GM18870 (cell line): ENCODE measurements at regions not wholly inside any gene's neighbourhood (a gene's known extent, or its start where the extent isn't known, plus 50 kb on each side); places are given as distances from the start of the nearest gene placed in this dataset.
"Not testable (repeated sequence)": the region's sequence is repeated elsewhere in the genome, so short reads cannot be mapped to it uniquely, and the experiment has no call there.

Experiments used
- ATAC-seq: cut with Tn5 transposase; IDR thresholded peaks from one replicate; pipeline ENCODE4 v1.9.1; 2021; ENCODE audit warnings: moderate library complexity; ENCODE audit not compliant: unreplicated experiment

DNA sequence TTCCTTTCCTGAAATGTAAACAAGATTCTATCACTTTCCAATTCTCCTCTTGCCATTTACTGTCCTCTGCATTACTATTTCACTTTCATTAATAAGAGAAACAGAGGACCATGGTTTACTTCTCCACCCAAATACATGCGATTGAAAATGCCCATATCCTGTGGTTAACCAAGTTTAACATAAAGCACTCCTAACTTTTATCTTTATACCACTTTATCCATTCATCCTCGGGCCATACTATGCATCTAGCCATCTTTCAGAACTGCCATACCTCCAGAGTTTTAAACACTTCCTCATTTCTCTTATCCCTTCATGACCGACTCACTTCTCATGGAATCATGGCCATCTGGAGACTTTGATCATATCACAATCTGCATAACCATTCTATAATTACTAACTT is 1182.3 kb downstream of the CNTNAP5 start:
- no peak for ATAC-seq

DNA sequence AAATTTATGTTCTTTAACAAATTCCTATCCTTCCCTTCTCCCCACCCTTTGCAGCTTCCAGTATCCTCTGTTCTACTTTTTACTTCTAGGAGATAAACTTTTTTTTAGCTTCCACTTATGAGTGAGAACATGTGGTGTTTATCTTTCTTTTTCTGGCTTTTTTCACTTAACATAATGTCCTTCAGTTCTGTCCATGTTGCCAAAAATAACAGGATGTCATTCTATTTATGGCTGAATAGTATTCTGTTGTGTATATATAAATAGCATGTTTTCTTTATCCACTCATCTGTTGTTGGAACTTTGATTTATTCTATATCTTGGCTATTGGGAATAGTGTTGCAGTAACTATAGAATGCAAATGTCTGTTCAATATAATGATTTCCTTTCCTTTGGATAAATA is 1191.2 kb downstream of the CNTNAP5 start:
- ATAC-seq, result no peak

DNA sequence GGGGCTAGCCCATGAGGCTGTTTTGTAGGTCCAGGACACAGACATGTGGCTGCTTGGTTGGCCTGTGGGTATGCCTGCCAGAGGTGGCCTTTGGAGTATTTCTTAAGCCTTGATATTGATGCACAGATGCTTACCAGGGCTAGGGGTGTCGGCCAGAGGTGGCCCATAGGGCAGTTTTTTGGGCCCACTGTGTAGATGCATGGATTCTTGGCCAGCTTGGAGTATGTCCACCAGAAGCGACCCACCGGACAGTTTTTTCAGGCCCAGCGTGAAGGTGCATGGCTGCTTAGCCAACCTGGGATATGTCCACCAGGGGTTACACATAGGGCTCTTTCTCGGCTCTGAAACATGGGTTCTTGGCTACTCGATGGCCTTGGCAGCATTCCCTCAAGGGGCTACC is 1199.1 kb downstream of the CNTNAP5 start:
- ATAC-seq, result no peak

DNA sequence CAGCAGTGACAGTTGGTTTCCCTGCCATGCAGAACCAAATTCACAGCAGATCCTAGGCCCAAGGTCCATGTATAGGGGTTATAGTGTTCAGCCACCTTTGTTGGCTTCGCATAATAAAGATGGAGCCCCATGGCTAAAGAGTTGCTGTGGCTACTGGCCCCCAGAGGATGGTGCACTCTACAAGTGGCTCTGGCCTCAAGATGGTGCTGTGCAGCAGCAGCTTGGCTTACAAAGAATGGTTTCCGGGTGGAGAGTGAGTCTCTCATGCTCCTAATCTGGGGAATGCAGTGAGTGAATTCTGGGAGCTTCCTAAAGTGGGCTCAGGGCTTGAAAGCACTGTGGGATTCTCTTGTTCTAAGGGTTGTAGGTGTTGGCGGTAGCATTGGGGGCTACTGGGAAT is 1199.7 kb downstream of the CNTNAP5 start:
- ATAC-seq, result no peak

DNA sequence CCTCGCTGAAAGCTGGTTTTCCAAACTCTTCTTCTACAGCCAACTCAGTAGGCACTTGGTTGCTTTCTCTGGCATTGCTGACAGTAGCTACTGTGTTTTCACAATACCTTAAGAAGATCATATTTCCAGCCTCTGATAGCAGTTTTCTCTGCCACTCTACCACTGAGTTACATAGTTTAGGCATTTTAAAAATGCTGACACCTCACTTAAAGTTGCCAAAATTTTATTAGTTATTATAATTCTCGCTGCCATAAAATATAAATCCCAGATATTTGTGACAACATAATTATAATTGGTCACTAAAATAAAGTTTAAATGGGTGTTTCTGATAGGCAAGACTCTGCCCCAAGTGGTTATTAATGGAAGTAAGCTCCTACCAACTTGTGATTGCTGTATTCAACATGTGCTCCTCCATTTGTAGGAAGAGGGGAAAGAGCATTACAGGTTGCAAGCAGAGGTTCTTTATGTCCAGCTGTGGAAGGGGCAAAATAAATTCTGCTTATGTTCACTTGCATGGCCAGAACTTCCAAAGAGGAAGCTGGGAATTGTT is 1202.8 kb downstream of the CNTNAP5 start:
- no peak for ATAC-seq

DNA sequence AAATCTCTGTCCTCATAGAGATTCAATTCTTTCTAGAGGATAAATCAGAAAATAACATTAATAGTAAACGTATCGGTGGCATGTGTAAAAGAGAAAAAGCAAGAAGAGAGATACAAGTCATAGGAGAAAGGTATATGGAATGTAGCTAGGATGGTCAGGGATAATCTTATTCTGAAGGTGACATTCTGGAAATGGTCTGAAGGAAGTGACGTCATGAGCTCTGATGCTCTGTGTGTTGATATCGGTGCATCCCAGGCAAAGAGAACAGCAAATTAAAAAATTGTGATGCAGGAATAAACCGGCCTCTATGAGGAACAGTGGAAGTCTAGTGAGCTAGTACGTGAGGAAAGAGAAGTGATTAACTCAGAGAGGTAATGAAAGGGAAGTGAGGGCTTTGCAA is 1215.8 kb downstream of the CNTNAP5 start:
- ATAC-seq, result no peak

DNA sequence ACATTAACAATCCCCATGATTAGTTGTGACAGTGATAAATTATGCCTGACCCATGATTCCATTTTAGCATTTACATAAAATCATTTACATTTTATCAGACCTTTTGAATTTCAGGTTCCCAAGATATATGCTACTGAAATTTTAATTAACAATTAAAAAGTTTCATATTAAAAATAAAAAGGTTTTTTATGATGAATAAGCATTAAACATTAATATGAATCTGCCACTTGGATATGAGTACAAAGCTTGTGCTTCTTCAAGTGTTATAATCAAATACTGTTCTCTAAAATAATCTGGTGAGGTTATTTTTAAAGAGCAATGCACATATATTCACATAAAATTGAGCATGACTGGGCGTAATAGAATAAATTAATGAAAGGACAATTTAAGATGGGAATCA is 1218.0 kb downstream of the CNTNAP5 start:
- ATAC-seq, result no peak

DNA sequence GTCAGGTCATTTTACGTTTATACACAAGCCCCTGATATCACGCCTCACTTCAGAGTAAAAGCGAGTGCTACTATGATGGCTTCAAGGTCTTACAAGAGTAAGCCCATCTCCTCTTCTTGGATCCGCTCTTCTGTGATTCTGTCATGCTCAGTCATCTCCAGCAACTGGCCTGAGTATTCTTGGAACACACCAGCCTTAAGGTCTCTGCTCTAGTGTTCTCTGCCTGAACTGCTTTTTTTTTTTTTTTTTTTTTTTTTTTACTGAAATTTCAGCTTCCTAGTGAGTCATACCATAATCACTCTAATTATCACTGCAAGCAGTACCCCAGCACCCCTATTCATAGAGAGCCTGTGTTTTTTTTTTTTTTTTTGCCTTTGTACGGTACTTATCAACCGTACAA is 1228.9 kb downstream of the CNTNAP5 start:
- ATAC-seq, result no peak

DNA sequence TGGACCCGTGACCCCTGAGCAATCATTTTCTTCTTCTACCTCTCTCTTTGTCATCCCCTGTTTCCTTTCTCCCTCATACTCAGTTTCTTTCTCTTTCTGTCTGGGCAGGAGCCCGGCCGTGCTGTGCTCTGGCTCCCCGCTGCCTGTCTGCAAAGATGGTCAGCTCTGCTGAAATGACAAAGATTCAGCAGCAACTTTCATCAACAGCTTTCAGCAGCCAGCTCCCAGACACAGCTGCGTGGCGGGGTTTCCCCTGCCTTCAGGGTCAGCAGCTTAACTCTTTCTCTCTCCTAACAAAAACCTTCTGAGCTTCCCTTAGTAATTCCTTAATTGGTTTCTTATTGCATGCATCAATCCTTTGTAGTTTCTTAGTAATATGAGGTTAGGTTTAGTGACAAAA is 1234.4 kb downstream of the CNTNAP5 start:
- no peak for ATAC-seq

DNA sequence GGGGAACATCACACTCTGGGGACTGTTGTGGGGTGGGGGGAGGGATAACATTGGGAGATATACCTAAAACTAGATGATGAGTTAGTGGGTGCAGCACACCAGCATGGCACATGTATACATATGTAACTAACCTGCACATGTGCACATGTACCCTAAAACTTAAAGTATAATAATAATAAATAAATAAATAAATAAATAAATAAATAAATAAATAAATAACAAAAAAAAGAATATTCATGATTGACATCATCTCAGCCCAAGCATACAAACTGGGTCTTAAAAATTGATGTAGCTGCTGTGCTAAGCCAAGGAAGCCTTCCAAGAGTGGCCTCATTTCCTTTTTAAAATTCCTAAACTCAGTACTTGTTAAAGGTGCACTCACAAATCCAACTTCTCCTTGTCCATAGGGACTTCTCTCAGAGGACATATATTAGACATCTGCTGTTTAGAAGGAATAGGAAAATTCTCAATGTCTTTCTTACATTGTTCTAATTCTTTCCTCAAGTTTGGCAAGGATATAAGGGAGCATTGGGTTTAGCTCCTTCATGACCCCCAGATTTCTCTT is 1235.4 kb downstream of the CNTNAP5 start:
- not testable (repeated sequence) for ATAC-seq

DNA sequence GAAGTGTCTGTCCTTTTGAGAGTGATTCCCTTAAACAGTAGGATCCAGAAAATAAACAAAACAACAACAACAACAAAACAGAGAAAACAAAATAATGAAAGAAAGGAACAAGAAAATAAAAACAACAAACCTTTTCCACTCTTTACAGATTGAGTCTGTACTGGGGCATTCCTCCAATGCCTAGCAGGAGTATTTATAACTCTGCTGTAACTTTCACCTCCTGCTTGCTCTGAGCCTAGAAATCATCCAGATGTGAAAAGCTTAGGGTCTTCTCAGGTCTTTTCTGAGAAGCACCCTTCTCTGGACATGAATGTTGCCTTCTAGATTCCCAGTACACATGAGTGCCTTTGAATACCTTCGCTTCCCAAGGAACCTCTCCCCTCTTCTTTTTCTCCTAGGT is 1239.4 kb downstream of the CNTNAP5 start:
- ATAC-seq, result no peak

DNA sequence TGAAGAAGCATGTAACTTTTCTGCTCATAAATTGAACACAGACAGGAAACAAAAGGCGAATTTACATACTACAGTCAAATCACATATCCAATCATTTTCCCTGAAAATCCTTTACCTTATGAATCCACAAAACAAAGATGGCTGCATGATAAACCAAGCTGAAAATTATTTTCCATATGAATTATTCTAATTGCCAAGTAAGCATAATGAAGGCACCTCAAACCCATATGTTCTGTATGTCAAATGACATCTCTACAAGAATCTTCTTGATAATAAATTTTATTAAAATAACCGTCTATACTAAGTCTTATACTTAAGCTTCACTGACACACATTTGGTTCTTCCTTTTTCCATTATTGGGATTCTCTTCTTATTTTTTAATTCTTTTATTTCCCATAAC is 1242.6 kb downstream of the CNTNAP5 start:
- no peak for ATAC-seq

DNA sequence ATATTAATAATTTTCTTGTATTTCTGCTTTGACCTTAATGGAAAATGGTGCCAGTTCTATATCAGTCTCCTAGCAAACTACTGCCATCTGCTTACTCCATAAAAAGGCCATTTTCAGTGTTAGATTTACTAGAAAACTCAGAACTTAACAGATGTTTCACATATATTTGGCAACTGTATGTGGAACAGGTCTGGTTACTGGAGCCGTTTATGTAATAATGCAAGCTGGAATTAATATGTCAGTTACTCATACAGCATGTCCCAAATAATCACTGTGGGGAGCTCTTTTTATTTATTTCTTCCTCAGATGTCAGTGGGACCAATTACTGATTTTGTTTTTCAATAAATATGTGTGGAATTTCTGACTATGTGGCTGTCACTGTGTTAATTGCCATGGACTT is 1247.6 kb downstream of the CNTNAP5 start:
- ATAC-seq, result no peak

DNA sequence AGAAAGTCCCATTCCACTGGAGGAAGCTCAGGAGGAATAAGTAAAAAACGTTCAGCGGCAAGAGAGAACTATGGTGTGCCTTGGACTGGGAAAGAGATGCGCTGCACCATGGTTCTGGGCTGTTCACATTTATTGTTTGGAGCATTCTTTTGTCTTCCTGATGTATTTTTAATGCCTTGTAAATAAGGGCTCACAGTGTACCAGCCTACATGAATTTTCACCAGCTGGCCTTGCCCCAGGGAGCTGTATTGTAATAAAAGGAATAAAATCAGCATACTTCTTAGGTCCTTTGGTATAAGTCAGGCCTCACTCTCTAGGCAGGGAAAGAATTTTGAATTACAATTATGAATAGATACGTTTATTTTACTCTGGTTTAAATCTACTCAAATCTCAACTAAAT is 1249.6 kb downstream of the CNTNAP5 start:
- ATAC-seq, result no peak

DNA sequence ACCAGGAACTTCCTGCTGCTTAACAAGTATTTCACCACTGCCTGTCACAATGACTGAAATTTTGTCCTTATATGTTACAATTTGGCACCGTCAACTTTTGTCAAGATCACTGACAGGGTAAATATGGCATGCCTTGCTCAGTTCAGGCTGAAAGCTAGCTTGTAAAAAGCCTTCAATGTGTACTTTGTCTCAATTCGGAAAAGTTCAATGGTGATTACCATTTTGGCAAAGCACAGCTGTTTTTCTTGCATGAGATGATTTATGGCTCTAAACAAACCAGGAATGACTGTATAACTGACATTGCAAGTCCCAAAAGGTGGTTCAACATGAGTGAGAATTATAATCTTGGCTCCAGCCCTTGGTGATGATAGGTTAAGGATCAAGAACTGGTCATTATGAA is 1255.2 kb downstream of the CNTNAP5 start:
- no peak for ATAC-seq

DNA sequence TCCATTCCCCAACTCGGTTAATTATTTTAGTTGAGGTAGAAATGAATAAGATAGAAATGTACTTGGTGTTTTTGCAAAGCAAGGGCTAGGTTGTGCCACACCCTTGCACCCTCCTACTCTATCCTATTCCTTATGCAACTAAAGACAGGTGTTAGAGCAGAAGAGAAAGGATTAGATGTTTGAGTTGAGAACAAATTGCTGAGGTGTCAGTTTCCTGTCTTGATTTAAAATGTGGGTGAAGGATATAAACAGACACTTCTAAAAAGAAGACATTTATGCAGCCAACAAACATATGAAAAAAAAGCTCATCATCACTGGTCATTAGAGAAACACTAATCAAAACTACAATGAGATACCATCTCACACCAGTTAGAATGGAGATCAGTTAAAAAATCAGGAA is 1256.2 kb downstream of the CNTNAP5 start:
- no peak for ATAC-seq

DNA sequence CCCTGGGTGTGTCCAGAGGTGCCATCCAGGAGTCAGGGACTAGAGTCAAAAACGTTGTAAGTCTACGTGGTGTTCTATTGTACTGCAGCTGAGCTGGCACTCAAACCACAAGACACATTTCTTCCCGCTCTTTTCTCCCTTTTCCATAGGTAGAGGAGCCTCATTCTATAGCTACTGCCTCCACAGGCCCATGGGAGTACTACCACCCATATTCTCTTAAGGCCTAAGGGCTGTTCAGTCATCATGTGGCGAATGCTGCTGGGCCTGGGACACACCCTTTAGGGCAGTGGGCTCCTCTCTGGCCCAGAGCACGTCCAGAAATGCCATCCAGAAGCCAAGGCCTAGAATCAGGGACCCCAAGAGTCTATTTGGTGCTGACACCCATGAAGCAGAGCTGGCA is 1271.7 kb downstream of the CNTNAP5 start:
- ATAC-seq, result no peak

DNA sequence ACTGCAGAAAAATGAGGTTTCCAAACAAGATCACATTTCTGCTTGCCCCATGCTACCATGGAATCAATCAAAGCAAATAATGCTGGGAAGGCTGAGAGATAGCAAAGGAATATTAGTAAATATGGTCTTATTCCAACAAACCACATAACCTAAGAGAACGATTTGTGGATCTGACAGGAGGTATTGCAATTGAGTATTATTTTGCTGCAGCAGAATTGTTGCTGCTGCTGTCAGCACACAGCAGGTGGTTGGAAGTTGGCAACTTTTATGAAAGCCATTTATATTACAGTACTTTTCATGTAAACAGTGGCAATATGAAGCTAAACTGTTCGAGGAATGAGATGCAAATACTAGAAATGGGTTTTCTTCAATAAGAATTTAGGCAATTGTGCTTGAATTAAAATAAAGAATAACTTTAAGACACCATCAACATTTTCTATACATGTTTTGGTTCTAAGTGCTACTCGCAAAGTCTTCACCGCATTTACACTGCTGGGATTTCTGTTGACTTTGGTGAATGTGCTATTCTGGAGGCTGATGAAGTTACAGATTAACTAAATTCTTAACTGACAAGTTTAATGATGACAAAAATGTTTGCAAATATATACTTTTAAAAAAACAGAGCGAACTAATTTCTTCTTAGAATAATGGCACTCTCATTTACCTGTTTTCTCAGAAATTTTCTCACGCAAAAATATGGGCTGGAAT is 1285.7 kb downstream of the CNTNAP5 start:
- no peak for ATAC-seq

DNA sequence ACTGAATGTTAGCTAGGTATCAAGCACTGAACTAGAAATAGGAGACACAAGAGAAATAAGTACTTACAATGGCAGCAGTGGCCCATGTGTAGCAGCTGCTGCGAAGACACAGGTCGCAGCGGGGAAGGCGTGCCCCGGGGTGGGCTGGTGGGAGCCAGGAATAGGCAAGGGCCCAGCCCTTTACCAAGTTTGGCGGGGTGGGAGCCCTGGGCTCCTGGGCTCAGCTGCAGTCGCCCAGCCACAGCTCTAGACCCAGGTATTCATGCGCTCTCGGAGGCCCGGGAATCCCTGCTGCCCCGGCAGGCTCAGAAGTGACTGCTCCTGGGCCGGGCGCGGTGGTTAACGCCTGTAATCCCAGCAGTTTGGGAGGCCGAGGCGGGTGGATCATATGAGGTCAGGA is 1287.3 kb downstream of the CNTNAP5 start:
- ATAC-seq, result no peak

DNA sequence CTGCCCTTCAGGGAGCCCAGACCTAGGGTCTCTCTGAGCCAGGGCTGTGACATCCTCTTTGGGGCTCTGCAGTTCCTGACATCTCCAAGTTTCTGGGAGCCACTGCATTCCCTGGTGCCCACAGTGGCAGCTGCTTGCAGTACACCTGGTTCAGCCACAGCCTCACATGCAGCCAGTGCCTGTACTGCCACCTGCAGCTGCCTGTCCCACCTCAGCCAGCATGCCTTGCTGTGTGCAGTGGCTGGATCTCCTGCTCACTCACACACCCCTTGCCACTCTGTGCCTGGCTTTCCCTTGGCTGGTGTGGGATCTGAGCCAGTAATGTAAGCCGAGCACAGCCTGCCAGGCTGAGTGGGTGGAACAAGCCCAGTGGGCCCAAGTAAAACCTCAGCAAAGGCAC is 1288.7 kb downstream of the CNTNAP5 start:
- no peak for ATAC-seq

DNA sequence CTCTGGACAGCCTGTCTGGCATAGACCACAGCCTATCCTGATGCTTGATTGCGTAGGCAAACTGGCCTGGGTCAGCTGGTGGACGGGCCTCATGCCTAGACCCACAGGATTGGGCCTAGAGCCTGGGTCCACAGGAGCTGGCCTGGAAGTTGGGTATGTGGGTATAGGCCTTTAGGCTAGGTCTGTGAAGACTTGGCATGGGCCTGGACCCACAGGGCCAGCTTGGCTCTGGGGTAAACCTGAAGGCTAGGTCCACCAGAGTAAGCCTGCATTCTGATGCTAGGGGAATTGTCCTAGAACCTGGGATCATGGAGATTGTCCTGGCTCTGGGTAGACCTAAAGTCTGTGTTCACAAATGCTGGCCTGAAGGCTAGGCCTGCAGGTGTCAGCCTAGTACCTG is 1293.7 kb downstream of the CNTNAP5 start:
- no peak for ATAC-seq

DNA sequence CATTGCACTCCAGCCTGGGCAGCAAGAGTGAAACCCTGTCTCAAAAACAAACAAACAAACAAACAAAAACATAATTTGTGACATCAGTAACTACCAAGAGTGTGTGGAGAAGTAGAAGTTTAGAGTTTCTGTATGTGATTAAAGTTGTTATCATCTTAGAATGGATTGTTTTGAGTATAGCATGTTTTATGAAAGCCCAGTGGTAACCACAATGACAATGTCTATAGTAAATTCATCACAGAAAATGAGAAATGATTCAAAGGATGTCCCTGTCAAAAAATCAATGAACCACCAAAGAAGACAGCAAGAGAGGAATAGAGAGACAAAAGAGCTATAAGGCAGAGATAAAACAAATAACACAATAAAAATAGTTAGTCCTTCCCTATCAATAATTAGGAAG is 1299.2 kb downstream of the CNTNAP5 start:
- ATAC-seq, result no peak

DNA sequence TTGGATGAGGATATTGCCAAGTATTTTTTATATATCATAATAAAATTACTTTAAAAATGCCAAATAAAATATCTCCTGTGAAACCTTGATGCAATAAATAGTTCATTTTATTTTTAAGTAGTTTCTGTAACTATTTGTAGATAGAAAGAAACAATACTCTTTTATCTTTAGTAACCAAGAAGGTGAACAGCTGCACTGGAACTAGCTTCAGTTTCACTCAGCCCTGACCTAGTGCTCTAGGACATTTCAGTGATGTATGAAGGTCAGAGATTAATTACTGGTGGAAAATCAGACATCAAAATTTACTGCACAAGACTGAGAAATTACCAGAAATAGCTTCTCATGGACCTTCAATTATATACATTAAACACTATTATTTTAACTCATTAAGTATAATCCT is 1305.0 kb downstream of the CNTNAP5 start:
- ATAC-seq, result peak; percentile 84
